ENCODE measurements at regions not wholly inside any gene's neighbourhood (a gene's known extent, or its start where the extent isn't known, plus 50 kb on each side); places are given as distances from the start of the nearest gene placed in this dataset.
"Not testable (repeated sequence)": the region's sequence is repeated elsewhere in the genome, so short reads cannot be mapped to it uniquely, and the experiment has no call there.

GRCh38 chr7:146014154-146014553 lies 102.4 kb upstream of the CNTNAP2 start:
- not testable (repeated sequence) for TF ChIP-seq CTCF, POLR2A (IDR thresholded peaks at IDR 0.05)
